ENCODE measurements at regions not wholly inside any gene's neighbourhood (a gene's known extent, or its start where the extent isn't known, plus 50 kb on each side); places are given as distances from the start of the nearest gene placed in this dataset.

- TF ChIP-seq CTCF (IDR thresholded peaks at IDR 0.05; ENCODE audit: low read depth, low read length): no peak
- no peaks in the 10 kb centered on the region for H3K9me3 ChIP-seq (ENCODE audit: severe bottlenecking)
- no peak for DNase-seq
- no peaks in the 10 kb centered on the region for H3K36me3 ChIP-seq
- H3K4me3 ChIP-seq (ENCODE audit: low read depth, low read length): no peak overlapping the region
- H3K27me3 ChIP-seq (ENCODE audit: insufficient read depth, low read depth, severe bottlenecking): no peaks in the 10 kb centered on the region
- H3K27ac ChIP-seq: no peak overlapping the region
Measured at GRCh38 chr10:28949005-28950004, 272.0 kb downstream of the BAMBI start.

- Histone ChIP-seq H3K4me3 (ENCODE audit: low read depth, low read length) (no peak overlapping the region), H3K9me3 (ENCODE audit: severe bottlenecking) (no peaks in the 10 kb centered on the region), H3K36me3 (no peaks in the 10 kb centered on the region), H3K27me3 (ENCODE audit: insufficient read depth, low read depth, severe bottlenecking) (no peaks in the 10 kb centered on the region), H3K27ac (no peak overlapping the region)
- no peak for TF ChIP-seq CTCF (IDR thresholded peaks at IDR 0.05; ENCODE audit: low read depth, low read length)
- DNase-seq: no peak
Measured at GRCh38 chr10:28951484-28951883, 274.2 kb downstream of the BAMBI start.

GRCh38 chr10:28952523-28952922 lies 275.2 kb downstream of the BAMBI start:
- no peaks in the 10 kb centered on the region for H3K9me3 ChIP-seq (ENCODE audit: severe bottlenecking)
- TF ChIP-seq CTCF (IDR thresholded peaks at IDR 0.05; ENCODE audit: low read depth, low read length): no peak
- H3K27ac ChIP-seq: no peak overlapping the region
- H3K36me3 ChIP-seq: no peaks in the 10 kb centered on the region
- H3K27me3 ChIP-seq (ENCODE audit: insufficient read depth, low read depth, severe bottlenecking): no peaks in the 10 kb centered on the region
- no peak for DNase-seq
- no peak overlapping the region for H3K4me3 ChIP-seq (ENCODE audit: low read depth, low read length)

DNA sequence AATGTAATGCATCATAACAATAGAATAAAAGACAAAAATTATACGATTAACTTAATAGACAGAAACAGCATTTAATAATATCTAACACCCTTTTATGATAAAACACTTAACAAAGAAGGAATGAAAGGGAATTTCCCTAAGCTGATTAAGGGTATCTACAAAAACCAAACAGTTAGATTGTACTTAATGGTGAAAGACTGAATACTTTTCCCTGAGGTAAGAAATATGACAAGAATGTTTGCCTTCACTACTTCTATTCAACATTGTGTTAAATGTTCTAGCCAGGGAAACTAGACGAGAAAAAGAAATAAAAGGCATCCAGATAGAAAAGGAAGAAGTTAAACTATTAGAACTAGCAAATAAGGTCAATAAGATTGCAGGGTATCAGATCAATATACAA lies 276.9 kb downstream of the BAMBI start:
- DNase-seq: no peak
- H3K4me3 ChIP-seq (ENCODE audit: low read depth, low read length): no peak overlapping the region
- H3K27me3 ChIP-seq (ENCODE audit: insufficient read depth, low read depth, severe bottlenecking): no peaks in the 10 kb centered on the region
- H3K27ac ChIP-seq: no peak overlapping the region
- no peak for TF ChIP-seq CTCF (IDR thresholded peaks at IDR 0.05; ENCODE audit: low read depth, low read length)
- no peaks in the 10 kb centered on the region for H3K9me3 ChIP-seq (ENCODE audit: severe bottlenecking)
- H3K36me3 ChIP-seq: no peaks in the 10 kb centered on the region

DNA sequence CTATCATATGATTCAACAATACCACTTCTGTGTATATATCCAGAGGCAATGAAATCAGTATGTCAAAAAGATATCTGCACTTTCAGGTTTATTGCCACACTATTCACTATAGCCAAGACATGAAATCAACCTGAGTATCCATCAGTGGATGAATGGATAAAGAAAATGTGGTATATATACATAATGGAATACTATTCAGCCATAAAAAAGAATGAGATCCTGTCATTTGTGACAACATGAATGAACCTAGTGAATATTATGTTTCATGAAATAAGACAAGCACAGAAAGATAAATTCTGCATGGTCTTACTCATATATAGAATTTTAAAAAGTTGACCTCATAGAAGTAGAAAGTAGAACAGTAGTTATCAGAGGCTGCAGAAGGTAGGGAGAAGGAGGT lies 281.1 kb downstream of the BAMBI start:
- Histone ChIP-seq H3K27me3 (ENCODE audit: insufficient read depth, low read depth, severe bottlenecking) (no peaks in the 10 kb centered on the region), H3K4me3 (ENCODE audit: low read depth, low read length) (no peak overlapping the region), H3K9me3 (ENCODE audit: severe bottlenecking) (no peaks in the 10 kb centered on the region), H3K27ac (no peak overlapping the region), H3K36me3 (no peaks in the 10 kb centered on the region)
- no peak for DNase-seq
- TF ChIP-seq CTCF (IDR thresholded peaks at IDR 0.05; ENCODE audit: low read depth, low read length): no peak

Data from WERI-Rb-1 (cell line).